GM12864 (cell line): ENCODE measurements at regions not wholly inside any gene's neighbourhood (a gene's known extent, or its start where the extent isn't known, plus 50 kb on each side); places are given as distances from the start of the nearest gene placed in this dataset.

Experiments
- DNase-seq: peaks from one replicate; pipeline ENCODE4 v3.0.0-alpha.2; 2011; ENCODE audit warnings: low read depth
- H3K4me3 ChIP-seq: 2 replicates; pipeline ENCODE4 v1.5.1; 2011; ENCODE audit warnings: mild to moderate bottlenecking, low read depth, low read length, control low read depth
- CTCF ChIP-seq: IDR thresholded peaks from 2 replicates; pipeline ENCODE4 v1.5.1; 2011; ENCODE audit warnings: low read depth, mild to moderate bottlenecking, moderate library complexity, low read length, control low read depth, inconsistent platforms; ENCODE audit errors: missing control alignments

- no peak for TF ChIP-seq CTCF
- H3K4me3 ChIP-seq = no peak overlapping the region
- DNase-seq = no peak
Observed at GRCh38 chr4:29459926-29460325, 1260.2 kb upstream of the PCDH7 start.

GRCh38 chr4:29467044-29467717 is 1253.0 kb upstream of the PCDH7 start:
- H3K4me3 ChIP-seq = no peak overlapping the region
- DNase-seq = no peak
- TF ChIP-seq CTCF = no peak
